ENCODE measurements at regions not wholly inside any gene's neighbourhood (a gene's known extent, or its start where the extent isn't known, plus 50 kb on each side); places are given as distances from the start of the nearest gene placed in this dataset.

DNA sequence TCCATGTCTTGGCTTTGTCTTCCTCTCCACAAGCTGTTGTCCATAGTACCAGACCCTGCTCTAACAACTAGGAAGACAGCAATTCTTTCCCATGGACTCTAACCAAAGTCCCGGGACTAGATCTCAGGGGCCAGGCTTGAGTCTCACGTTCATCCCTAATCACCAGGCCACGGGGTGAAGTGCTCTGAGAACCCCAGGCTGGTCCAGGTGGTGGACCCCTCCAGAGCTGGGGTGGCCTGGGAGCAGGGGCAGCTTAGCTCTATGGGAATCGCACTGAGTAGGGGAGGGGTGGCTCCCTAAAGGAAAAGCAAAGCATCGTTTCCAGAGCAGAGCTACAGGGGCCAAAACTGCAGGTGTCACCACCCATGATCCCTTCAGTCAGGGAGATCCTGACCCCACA, 150.9 kb downstream of the TPRA1 start:
- no peak overlapping the region for H3K56ac ChIP-seq (ENCODE audit: insufficient read length, low read depth, low read length)
- no peak overlapping the region for H2AK5ac ChIP-seq (ENCODE audit: insufficient read length, low read length)
- no peak overlapping the region for H2BK20ac ChIP-seq (ENCODE audit: low read depth, low read length, poor library complexity, severe bottlenecking)
- peaks cover 4% of the 10 kb centered on the region in 2 experiments; a peak in 2 of 4 replicates for H3K4me1 Mint-ChIP-seq
- H4K91ac ChIP-seq (ENCODE audit: insufficient read length, low read depth, low read length): no peak overlapping the region
- H3T11ph ChIP-seq (ENCODE audit: low read length): no peak overlapping the region
- no peak overlapping the region for H3K14ac ChIP-seq (ENCODE audit: insufficient read depth, low read length)
- no peak overlapping the region for H3K18ac ChIP-seq (ENCODE audit: insufficient read length, low read depth, low read length)
- no peak overlapping the region for H4K8ac ChIP-seq (replicated peaks; ENCODE audit: insufficient read length, low read depth, low read length)
- no peaks in the 10 kb centered on the region for H4K20me1 ChIP-seq (ENCODE audit: control insufficient read depth, insufficient read depth, insufficient read length)
- H3K79me2 ChIP-seq (ENCODE audit: insufficient read depth, low read length): no peaks in the 10 kb centered on the region
- no CpG with 5 or more reads among the region's 5 CpGs for WGBS (ENCODE audit: extremely low coverage, insufficient read length, low lambda C conversion rate)
- H3K27me3 Mint-ChIP-seq (ENCODE audit: low read depth): no peaks in the 10 kb centered on the region
- no peak overlapping the region for H4K5ac ChIP-seq (ENCODE audit: insufficient read length, low read depth, low read length)
- H2BK5ac ChIP-seq (ENCODE audit: insufficient read length, low read length): no peak overlapping the region
- peak; percentile 5 for DNase-seq
- TF ChIP-seq, protein P1, sequence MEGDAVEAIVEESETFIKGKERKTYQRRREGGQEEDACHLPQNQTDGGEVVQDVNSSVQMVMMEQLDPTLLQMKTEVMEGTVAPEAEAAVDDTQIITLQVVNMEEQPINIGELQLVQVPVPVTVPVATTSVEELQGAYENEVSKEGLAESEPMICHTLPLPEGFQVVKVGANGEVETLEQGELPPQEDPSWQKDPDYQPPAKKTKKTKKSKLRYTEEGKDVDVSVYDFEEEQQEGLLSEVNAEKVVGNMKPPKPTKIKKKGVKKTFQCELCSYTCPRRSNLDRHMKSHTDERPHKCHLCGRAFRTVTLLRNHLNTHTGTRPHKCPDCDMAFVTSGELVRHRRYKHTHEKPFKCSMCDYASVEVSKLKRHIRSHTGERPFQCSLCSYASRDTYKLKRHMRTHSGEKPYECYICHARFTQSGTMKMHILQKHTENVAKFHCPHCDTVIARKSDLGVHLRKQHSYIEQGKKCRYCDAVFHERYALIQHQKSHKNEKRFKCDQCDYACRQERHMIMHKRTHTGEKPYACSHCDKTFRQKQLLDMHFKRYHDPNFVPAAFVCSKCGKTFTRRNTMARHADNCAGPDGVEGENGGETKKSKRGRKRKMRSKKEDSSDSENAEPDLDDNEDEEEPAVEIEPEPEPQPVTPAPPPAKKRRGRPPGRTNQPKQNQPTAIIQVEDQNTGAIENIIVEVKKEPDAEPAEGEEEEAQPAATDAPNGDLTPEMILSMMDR (conservative IDR thresholded peaks at IDR 0.05): no peak
- no peaks in the 10 kb centered on the region for H3K9me3 Mint-ChIP-seq
- H2BK15ac ChIP-seq (ENCODE audit: low read depth, low read length): no peak overlapping the region
- no peak overlapping the region for H3K27ac Mint-ChIP-seq
- H3K4me2 ChIP-seq (ENCODE audit: insufficient read depth, insufficient read length, low read length): no peak overlapping the region
- no peak overlapping the region for H3K9ac ChIP-seq (ENCODE audit: extremely low read depth, insufficient read length, low read length)
- H3K79me1 ChIP-seq (ENCODE audit: insufficient read depth, low read depth, low read length, poor library complexity, severe bottlenecking): no peaks in the 10 kb centered on the region
- no peaks in the 10 kb centered on the region for H3K9me3 ChIP-seq (ENCODE audit: control insufficient read depth, low read depth, low read length)
- no peaks in the 10 kb centered on the region for H3K36me3 Mint-ChIP-seq (ENCODE audit: insufficient read depth in 1 of 3, low read depth in 3 of 3)
- no peak overlapping the region for H2BK12ac ChIP-seq (ENCODE audit: insufficient read length, low read depth, low read length)
- H2AFZ ChIP-seq (ENCODE audit: low read length): no peak overlapping the region
- H3K23me2 ChIP-seq (ENCODE audit: insufficient read length, low read depth, low read length, poor library complexity, severe bottlenecking): no peaks in the 10 kb centered on the region
- H3K4ac ChIP-seq (ENCODE audit: low read depth, low read length): no peak overlapping the region
- no peak overlapping the region for H3K4me3 Mint-ChIP-seq
- H3K4me1 ChIP-seq (ENCODE audit: insufficient read depth, low read length): no peaks in the 10 kb centered on the region
- H3K27ac ChIP-seq (ENCODE audit: insufficient read length, low read depth, low read length): no peak overlapping the region
- no peak overlapping the region for H3K23ac ChIP-seq (ENCODE audit: insufficient read length, low read depth, low read length)
- no peaks in the 10 kb centered on the region for H3K27me3 ChIP-seq (ENCODE audit: insufficient read depth, low read length)
- H2BK120ac ChIP-seq (ENCODE audit: low read depth, low read length, poor library complexity, severe bottlenecking): no peak overlapping the region
